EL (cell line): ENCODE measurements at regions not wholly inside any gene's neighbourhood (a gene's known extent, or its start where the extent isn't known, plus 50 kb on each side); places are given as distances from the start of the nearest gene placed in this dataset.

Experiments used
- DNase-seq: peaks from one replicate; pipeline ENCODE4 v3.0.0-alpha.2; 2016

DNA sequence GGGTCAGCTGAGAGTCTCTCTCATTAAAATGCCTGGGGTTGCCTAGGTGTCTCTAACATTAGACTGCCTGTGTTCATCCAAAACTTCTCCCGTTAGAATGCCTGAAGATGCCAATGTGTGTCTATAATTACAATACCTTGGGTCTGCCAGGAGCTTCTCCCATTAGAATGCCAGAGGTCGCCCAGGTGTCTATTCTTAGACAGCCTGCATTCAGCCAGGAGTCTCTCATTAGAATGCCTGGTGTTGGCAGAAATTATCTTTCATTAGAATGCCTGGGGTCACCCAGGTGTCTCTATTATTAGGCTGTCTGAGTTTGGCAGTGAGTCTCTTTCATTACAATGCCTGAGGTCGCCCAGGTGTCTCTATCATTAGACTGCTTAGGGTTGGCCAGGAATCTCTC lies 1560.2 kb downstream of the UQCRFS1 start:
- no peak for DNase-seq

DNA sequence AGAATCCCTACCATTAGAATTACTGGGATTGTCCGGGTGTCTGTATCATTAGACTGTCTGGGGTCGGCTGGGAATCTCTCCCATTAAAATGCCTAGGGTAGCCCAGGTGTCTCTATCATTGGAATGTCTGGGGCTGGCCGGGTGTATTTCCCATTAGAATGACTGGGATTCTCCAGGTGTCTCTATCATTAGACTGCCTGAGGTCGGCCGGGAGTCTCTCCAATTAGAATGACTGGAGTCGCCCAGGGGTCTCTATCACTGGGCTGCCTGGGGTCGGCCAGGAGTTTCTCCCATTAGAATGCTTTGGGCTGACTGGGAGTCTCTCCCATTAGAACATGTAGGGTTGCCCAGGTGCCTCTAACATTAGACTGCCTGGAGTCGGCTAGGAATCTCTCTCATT lies 1560.7 kb downstream of the UQCRFS1 start:
- DNase-seq, result no peak

DNA sequence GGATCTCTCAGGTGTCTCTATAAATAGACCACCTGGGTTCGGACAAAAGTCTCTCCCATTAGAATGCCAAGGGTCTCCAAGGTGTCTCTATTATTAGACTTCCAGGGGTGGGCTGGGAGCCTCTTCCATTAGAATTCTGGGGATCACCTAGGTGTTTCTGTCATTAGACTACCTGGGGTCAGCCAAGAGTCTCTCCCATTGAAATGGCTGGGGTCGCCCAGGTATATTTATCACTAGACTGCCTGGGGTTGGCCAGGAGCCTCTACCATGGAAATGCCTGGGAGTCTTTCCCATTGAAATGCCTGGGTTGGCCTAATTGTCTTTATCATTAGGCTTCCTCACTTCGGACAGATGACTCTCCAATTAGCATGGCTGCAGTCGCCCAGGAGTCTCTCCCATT lies 1565.5 kb downstream of the UQCRFS1 start:
- DNase-seq, result no peak

DNA sequence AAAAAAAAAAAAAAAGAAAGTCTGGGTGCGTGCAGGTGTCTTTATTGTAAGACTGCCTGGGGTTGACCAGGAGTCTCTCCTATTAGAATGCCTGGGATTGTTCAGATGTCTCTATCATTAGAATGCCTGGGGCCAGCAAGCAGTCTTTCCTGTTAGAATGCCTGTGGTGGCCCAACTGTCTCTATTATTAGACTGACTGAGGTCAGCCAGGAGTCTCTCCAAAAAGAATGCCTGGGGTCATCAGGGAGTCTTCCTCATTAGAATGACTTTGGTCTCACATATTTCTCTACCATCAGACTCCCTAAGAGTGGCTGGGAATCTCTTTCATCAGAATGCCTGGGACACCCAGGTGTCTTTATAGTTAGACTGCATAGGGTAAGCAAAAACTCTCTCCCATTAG lies 1577.5 kb downstream of the UQCRFS1 start:
- DNase-seq, result no peak

DNA sequence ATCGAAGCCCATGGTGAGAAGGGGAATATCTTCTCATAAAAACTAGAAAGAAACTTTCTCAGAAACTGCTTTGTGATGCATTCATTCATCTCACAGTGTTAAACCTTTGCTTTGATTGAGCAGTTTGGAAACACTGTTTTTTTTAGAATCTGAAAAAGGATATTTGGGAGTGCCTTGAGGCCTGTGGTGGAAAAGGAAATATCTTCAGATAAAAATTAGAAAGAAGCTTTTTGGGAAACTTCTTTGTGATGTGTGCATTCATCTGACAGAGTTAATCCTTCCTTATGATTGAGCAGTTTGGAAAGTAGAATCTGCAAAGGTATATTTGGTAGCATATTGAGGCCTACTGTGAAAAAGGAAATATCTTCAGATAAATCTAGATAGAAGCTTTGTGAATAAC lies 1594.9 kb downstream of the UQCRFS1 start:
- no peak for DNase-seq

DNA sequence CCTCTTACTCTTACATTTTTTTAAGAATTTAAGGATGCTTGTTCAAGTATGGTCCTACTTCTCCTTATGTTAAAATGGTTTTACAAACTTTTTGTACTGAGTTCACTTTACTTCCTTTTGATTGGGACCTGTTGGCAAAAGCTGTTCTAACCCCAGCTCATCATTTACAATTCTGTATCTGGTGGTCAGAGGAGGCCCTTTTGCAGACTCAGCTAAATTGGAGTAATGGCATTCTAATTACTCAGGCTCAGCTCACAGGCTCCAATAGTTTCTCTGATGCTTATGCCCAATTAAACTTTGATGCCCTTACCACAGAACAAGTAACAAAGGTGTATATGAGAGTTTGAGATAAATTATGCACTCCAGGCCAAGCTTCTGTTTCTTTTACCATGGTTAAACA lies 1632.0 kb downstream of the UQCRFS1 start:
- DNase-seq, result no peak
